ENCODE measurements at regions not wholly inside any gene's neighbourhood (a gene's known extent, or its start where the extent isn't known, plus 50 kb on each side); places are given as distances from the start of the nearest gene placed in this dataset.

DNA sequence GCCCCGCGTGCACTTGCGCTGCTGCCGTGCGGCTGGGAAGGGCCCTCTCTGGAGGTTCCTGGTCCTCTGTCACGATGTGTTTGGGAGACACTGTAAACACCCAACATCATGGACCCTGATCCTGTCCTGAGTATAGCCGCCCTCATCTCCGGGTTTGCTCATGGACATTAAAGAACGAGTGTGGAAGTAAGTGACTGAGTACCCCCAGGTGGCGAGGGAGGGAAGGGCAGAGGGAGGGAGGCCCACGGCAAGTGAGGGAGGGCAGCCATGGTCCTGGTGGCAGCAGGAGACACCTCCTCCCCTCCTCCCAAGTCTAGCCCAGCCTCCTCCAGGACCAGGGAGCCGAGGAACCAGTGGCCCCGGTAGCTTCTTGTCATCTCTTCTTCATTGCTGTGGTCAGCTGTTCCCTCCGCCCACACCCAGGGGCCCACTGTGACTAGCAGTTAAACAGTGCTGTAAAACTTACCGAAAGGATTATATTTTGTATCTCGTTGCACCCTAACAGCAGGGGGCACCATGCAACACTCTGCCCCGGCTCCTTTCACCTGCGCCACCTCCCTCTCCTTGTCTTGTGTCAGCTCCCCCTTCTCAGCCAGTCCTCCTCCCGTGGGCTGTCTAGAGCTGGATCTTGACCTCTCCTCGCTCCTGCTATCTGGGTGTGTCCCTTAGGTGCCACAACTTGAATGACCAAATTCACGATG lies 566.5 kb upstream of the B3GAT1 start:
- ChIA-PET CTCF (no interaction called here), POLR2A (ENCODE audit: unreplicated experiment) (no interaction called here)
- Histone ChIP-seq H3K9me3 (ENCODE audit: insufficient read depth, low read depth) (no peaks in the 10 kb centered on the region), H3K4me2 (no peak overlapping the region), H3K4me1 (replicated peaks; ENCODE audit: insufficient read depth) (no peaks in the 10 kb centered on the region), H2AFZ (no peak overlapping the region), H3K9me2 (ENCODE audit: insufficient read depth) (no peaks in the 10 kb centered on the region), H3K79me2 (ENCODE audit: low read depth) (no peaks in the 10 kb centered on the region), H3K27me3 (ENCODE audit: insufficient read depth, low read depth) (peaks cover 63% of the 10 kb centered on the region), H3K36me3 (ENCODE audit: low read depth) (no peaks in the 10 kb centered on the region), H3K4me3 (no peak overlapping the region), H3K27ac (no peak overlapping the region), H3F3A (ENCODE audit: insufficient read depth, low read depth) (no peaks in the 10 kb centered on the region), H4K20me1 (ENCODE audit: insufficient read depth) (no peaks in the 10 kb centered on the region)
- TF ChIP-seq, protein P1, sequence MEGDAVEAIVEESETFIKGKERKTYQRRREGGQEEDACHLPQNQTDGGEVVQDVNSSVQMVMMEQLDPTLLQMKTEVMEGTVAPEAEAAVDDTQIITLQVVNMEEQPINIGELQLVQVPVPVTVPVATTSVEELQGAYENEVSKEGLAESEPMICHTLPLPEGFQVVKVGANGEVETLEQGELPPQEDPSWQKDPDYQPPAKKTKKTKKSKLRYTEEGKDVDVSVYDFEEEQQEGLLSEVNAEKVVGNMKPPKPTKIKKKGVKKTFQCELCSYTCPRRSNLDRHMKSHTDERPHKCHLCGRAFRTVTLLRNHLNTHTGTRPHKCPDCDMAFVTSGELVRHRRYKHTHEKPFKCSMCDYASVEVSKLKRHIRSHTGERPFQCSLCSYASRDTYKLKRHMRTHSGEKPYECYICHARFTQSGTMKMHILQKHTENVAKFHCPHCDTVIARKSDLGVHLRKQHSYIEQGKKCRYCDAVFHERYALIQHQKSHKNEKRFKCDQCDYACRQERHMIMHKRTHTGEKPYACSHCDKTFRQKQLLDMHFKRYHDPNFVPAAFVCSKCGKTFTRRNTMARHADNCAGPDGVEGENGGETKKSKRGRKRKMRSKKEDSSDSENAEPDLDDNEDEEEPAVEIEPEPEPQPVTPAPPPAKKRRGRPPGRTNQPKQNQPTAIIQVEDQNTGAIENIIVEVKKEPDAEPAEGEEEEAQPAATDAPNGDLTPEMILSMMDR (conservative IDR thresholded peaks at IDR 0.05) = no peak
- TF ChIP-seq EZH2 (IDR thresholded peaks at IDR 0.05; ENCODE audit: low read depth) = no peak
- intact Hi-C loops (cut with micrococcal nuclease; ENCODE audit: unreplicated experiment) = no loop called here
- no TSS peak for BruUV-seq (replicated peaks)
- DNase-seq = no peak

- Histone ChIP-seq H3K4me2 (no peak overlapping the region), H3K79me2 (ENCODE audit: low read depth) (no peaks in the 10 kb centered on the region), H3K36me3 (ENCODE audit: low read depth) (no peaks in the 10 kb centered on the region), H4K20me1 (ENCODE audit: insufficient read depth) (no peaks in the 10 kb centered on the region), H2AFZ (no peak overlapping the region), H3K9me2 (ENCODE audit: insufficient read depth) (no peaks in the 10 kb centered on the region), H3K27me3 (ENCODE audit: insufficient read depth, low read depth) (peaks cover 65% of the 10 kb centered on the region), H3K4me1 (replicated peaks; ENCODE audit: insufficient read depth) (no peaks in the 10 kb centered on the region), H3K27ac (no peak overlapping the region), H3F3A (ENCODE audit: insufficient read depth, low read depth) (no peaks in the 10 kb centered on the region), H3K9me3 (ENCODE audit: insufficient read depth, low read depth) (no peaks in the 10 kb centered on the region), H3K4me3 (no peak overlapping the region)
- BruUV-seq (replicated peaks) = no TSS peak
- CTCF ChIA-PET = no interaction called here
- POLR2A ChIA-PET (ENCODE audit: unreplicated experiment) = no interaction called here
- TF ChIP-seq, protein P1 (conservative IDR thresholded peaks at IDR 0.05) = no peak
- no peak for TF ChIP-seq EZH2 (IDR thresholded peaks at IDR 0.05; ENCODE audit: low read depth)
- DNase-seq = no peak
- intact Hi-C loops (cut with micrococcal nuclease; ENCODE audit: unreplicated experiment) = no loop called here
Observed at GRCh38 chr11:134976551-134976950, 564.5 kb upstream of the B3GAT1 start.

- Histone ChIP-seq H3K36me3 (ENCODE audit: low read depth) (no peaks in the 10 kb centered on the region), H3K4me3 (no peak overlapping the region), H4K20me1 (ENCODE audit: insufficient read depth) (no peaks in the 10 kb centered on the region), H3K9me3 (ENCODE audit: insufficient read depth, low read depth) (no peaks in the 10 kb centered on the region), H3K27me3 (ENCODE audit: insufficient read depth, low read depth) (peaks cover 66% of the 10 kb centered on the region), H2AFZ (no peak overlapping the region), H3K4me2 (no peak overlapping the region), H3K4me1 (replicated peaks; ENCODE audit: insufficient read depth) (no peaks in the 10 kb centered on the region), H3K79me2 (ENCODE audit: low read depth) (no peaks in the 10 kb centered on the region), H3K27ac (no peak overlapping the region), H3K9me2 (ENCODE audit: insufficient read depth) (no peaks in the 10 kb centered on the region), H3F3A (ENCODE audit: insufficient read depth, low read depth) (no peaks in the 10 kb centered on the region)
- no TSS peak for BruUV-seq (replicated peaks)
- intact Hi-C loops (cut with micrococcal nuclease; ENCODE audit: unreplicated experiment) = no loop called here
- no peak for DNase-seq
- TF ChIP-seq, protein P1 (conservative IDR thresholded peaks at IDR 0.05) = no peak
- TF ChIP-seq EZH2 (IDR thresholded peaks at IDR 0.05; ENCODE audit: low read depth) = no peak
- ChIA-PET CTCF (no interaction called here), POLR2A (ENCODE audit: unreplicated experiment) (no interaction called here)
Observed at GRCh38 chr11:134975866-134976376, 563.9 kb upstream of the B3GAT1 start.
